ENCODE measurements at regions not wholly inside any gene's neighbourhood (a gene's known extent, or its start where the extent isn't known, plus 50 kb on each side); places are given as distances from the start of the nearest gene placed in this dataset. TPM values are rescaled to one million over a fixed set of nuclear protein-coding genes. Genes with fewer than 3 reads are reported as not detected.
A peak's percentile ranks its signal among the peaks of the same experiment; 100 is the strongest.

GRCh38 chr7:13832346-13832745 is 157.1 kb downstream of the ETV1 start:
- TF ChIP-seq CTCF (IDR thresholded peaks at IDR 0.05; ENCODE audit: insufficient read depth, low read depth, low read length), result no peak
- DNase-seq (ENCODE audit: low read depth), result peak; percentile 36
- H3K4me3 ChIP-seq (ENCODE audit: low read depth, low read length), result no peak overlapping the region

- no peak overlapping the region for H3K4me3 ChIP-seq (ENCODE audit: low read depth, low read length)
- DNase-seq (ENCODE audit: low read depth), result no peak
- TF ChIP-seq CTCF (IDR thresholded peaks at IDR 0.05; ENCODE audit: insufficient read depth, low read depth, low read length), result no peak
Observed at GRCh38 chr7:13834328-13834761, 155.1 kb downstream of the ETV1 start.

GRCh38 chr7:13835442-13835841 is 154.0 kb downstream of the ETV1 start:
- no peak for DNase-seq (ENCODE audit: low read depth)
- TF ChIP-seq CTCF (IDR thresholded peaks at IDR 0.05; ENCODE audit: insufficient read depth, low read depth, low read length), result no peak
- no peak overlapping the region for H3K4me3 ChIP-seq (ENCODE audit: low read depth, low read length)

GRCh38 chr7:13839063-13839462 is 150.4 kb downstream of the ETV1 start:
- no peak for TF ChIP-seq CTCF (IDR thresholded peaks at IDR 0.05; ENCODE audit: insufficient read depth, low read depth, low read length)
- DNase-seq (ENCODE audit: low read depth), result no peak
- H3K4me3 ChIP-seq (ENCODE audit: low read depth, low read length), result no peak overlapping the region

Small RNA genes lying in the stretch of these regions (small RNA-seq; reads per million reads assigned to genes)
- not detected for gene RN7SKP228
